GM19463 (cell line): ENCODE measurements at regions not wholly inside any gene's neighbourhood (a gene's known extent, or its start where the extent isn't known, plus 50 kb on each side); places are given as distances from the start of the nearest gene placed in this dataset.
"Not testable (repeated sequence)": the region's sequence is repeated elsewhere in the genome, so short reads cannot be mapped to it uniquely, and the experiment has no call there.

Source experiments
- ATAC-seq: cut with Tn5 transposase; IDR thresholded peaks from one replicate; pipeline ENCODE4 v1.9.1; 2021; ENCODE audit warnings: mild to moderate bottlenecking, moderate library complexity; ENCODE audit not compliant: unreplicated experiment

DNA sequence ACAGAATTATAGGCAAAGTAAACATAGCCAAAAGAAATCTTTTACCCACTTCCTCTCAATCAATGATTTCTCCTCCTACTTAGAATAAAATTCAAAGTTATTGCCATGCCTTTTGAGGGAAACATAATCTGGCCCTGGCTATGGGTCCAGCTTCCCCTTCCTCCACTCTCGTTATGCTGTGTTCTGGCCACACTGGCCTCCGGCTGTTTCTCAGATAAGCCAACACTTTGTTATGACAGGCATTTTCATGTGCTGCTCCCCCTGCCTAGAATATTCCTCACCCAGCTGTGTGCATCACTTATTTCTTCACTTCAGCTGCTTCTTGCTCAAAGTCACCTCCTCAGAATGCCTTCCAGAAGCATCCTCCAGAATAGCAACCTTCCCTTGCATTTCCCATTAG is 386.6 kb upstream of the AADAT start:
- no peak for ATAC-seq

DNA sequence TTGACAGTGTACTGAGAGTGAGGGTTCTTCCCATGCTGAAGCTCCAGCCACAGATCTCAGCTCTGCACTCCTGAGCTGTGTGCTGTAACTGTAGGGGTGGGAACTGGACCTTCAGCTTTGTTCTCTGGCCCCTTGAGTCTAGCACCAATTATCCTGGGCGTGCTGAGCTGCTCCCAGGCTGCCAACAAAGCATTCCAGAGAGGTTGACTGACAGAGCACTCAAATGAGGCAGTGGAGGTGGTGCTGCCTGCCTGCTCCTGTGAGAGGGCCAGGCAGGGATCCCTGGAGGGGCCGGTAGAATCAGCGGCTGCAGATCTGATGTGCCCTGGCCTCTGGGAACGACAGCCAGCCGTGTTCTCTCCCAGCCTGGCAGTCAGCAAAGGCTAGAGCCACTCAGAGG is 375.7 kb upstream of the AADAT start:
- ATAC-seq: no peak

DNA sequence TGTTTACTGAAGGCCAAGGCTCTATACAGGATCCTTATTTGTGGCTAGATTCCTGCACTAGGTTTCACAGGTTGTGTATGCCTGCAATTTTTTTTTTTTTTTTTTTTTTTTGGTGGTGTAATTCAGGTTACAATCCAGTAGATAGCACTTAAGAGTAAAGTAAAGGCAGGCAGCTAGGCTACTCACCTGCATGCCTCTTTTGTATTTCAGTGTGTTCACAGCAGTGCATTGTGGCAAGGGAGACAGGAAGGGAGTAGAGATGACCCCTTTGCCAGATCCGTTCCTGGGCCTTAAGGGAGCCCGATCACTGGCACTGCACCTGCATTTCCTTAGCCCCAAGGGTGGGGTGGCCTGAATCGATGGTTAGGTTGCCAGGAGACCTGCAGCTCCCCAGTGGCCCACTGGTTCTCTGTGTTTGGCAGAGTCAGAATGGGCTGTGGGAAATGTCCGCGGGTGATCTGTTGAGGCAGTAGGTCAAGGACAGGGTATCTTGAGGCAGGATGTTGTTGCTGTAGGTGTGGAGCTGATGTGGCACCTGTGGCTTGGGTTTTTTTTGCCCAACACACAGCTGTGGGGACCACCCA is 374.9 kb upstream of the AADAT start:
- no peak for ATAC-seq

GRCh38 chr4:170446782-170447181 is 357.0 kb upstream of the AADAT start:
- no peak for ATAC-seq

DNA sequence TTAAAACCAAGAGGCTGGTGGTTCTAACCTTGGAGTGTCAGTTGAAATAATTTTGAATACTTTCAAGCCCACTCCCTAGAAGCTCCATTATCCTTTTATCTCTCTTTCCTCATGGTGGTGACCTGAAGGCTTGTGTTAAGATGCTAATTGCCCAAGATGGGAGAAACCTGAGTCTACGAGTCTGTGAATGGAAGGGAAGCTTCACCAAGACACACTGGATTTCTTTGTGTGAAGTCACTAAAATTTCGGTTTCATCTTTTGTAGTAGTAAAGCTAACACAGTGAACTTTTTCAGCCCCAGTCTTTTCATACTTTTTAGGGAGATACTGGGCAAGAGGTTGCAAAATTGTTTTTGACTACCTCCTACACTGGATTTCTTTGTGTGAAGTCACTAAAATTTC is 351.4 kb upstream of the AADAT start:
- not testable (repeated sequence) for ATAC-seq

DNA sequence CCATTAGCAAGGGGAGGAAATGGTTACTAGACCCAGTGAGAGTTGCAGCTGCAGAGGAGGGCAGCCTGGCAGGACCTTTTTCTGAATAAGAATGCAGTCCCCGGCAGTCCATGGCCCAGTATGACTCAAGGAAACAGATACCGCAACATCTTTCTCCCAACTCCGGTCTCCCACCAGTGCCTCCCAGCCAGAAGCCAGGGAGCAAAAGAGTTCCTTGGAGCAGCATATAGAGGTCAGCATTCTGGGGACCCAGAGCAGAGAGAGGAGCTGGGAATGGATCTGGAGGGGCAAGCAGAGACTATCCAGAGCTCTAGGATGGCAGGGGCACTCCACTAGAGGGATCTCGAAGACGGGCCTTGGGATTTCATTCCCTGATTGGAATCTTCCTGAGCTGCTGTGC is 339.2 kb upstream of the AADAT start:
- no peak for ATAC-seq

DNA sequence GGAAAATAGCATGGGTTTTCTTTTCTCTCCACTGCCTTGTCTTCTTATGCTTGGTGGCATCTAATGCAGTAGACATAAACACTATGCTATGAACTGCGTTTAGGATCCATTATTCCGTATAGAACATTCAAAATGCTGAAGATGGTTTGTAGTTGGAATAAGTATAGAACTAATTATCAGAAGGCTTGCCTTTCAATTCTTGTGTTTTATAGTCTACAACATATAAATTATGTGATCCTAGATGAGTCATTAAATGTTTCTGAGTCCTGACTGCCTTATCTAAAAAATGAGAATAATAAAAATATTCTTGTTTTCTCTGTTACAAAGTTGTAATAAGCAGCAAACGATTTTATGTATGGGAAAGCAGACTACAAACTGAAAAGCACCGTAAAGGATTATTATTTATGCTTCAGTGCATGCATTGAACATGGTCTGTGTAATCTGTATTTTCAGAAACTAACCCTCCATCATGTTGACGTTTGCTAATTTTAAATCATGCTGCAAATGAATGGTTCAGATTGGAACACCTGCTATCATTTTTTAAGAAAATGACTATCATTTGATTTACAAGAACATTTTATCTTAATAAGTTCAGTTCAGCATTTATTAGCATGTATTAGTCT is 335.9 kb upstream of the AADAT start:
- ATAC-seq: no peak

DNA sequence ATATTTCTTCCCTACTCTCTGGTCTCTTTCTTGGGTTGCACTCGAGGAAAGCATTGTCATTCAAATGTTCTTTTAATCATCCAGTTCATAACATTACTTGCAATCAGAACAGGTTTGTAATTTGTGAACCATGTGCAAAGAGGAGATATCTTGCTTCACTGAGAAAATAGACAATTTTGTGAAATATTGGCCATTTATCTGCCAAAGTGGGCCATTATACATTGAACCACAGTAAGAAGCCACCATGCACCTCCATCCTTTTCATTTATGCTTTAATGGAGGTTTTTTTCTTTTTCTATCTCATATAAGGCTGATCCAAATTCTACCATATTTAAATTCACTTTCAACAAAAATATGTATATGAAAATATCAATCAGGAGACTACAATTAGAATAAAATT is 335.3 kb upstream of the AADAT start:
- no peak for ATAC-seq

DNA sequence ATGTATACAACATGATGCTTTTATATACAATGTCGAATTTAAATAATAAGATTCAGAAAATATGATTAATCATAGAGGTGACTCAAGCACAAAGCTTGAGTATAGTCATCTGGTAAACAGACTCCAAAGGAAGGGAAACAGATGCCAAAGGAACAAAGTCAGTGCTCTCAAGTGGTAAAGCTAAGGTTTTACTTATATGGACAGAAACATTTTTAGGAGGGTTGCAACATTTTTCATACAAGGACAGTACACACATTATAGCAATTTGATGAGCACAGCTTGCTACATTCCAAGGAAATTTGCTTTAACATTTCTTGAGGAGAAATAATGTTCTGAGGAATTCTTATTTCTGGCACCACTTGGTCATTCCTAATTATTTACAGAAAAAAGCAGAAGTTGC is 333.4 kb upstream of the AADAT start:
- no peak for ATAC-seq

GRCh38 chr4:170420255-170420693 is 330.5 kb upstream of the AADAT start:
- peak; percentile 91 for ATAC-seq

GRCh38 chr4:170414961-170415360 is 325.2 kb upstream of the AADAT start:
- ATAC-seq: no peak

DNA sequence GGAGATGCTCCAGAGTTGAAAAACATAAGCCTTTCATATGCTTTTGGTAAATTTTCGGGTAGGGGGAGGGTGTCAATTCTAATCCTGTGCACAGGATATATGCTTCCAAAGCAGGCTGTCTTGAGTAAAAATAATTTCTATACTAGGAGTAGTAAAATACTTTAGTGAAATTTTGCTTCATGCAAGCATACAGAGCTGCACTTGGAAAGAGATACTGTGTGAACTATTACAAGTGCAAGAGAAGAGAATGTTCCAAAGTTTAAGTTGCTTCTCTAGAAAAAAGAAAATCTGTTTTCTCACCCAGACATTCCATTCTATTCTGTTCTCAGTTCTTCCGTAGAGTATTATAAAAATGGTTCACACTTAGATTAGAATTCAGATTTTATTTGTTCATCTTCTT is 324.6 kb upstream of the AADAT start:
- ATAC-seq: no peak

GRCh38 chr4:170413951-170414350 is 324.2 kb upstream of the AADAT start:
- ATAC-seq: no peak

DNA sequence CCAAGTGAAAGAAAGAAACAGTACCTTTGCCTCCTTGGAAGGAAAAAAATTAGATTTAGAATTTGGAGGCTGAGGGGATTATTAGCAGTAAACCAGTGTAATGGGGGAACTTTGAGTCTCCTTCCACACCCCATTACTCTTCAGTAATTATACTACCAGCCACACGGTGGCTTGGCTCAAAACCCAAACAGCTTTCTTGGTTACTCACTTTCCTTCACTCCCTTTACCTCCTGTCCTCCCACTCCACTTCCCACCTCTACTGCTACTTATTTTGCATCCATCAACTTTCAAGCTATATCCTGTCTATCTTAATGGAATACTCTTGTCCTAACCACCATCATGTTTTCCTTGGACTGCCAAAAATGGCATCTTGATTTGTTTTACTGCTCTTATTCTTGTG is 310.6 kb upstream of the AADAT start:
- peak; percentile 41 for ATAC-seq

- ATAC-seq: no peak
These were observed 310.0 kb upstream of the AADAT start for GRCh38 chr4:170399581-170400293.

DNA sequence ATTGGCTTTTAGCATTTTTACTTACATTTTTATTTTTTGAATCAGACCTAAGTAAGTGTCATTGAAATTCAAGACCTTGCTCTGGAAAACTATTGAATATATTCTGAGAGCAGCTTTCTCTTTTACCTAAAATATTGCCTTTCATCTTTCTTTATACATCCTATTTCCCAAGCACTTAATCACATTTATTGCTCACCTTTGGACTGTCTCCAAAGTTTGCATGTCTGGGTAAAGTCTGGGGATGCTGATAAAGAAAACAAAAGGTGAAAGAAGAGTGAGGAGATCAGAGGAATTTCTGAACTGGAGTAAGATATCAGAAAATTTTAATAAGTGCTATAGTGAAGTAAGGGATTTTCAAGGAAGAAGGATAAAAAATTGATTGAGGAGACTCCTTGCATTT is 308.5 kb upstream of the AADAT start:
- ATAC-seq: no peak

DNA sequence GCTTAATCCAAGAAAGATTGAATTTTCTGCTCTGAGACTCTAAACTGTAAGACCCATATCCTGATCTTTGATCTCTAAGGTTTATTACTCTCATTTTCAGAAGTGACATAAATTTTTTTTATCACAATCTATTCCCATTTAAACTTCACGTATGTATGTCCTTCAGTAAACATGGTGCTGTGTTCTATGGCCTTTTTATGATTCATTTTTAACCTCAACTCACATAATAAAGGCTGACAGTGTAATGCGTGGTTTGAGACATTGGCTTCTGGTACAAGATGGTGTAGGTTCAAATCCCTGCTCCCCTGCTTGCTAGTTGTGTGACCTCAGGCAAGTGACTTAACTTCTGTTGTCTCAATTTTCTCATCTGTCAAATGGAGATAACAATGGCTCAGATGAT is 306.0 kb upstream of the AADAT start:
- no peak for ATAC-seq

- no peak for ATAC-seq
These were observed 301.4 kb upstream of the AADAT start for GRCh38 chr4:170391066-170391740.

DNA sequence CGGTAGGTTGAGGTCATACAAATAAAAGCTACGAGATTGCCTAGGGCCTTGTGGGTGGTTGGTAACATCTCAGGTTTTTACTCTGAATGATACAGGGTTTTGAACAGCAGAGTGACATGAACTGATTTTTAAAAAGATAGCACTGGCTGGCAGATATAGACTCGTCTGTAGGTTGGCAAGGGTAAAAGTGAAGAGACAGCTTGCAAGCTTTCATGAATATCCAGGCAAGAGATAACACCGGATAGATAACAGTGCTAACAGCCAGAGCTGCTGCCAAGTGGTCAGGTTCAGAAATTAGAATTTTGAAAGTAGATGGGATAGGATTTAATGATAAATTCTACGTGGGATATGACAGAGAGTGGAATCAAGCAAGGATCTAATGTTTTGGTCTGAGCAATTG is 299.7 kb upstream of the AADAT start:
- ATAC-seq: no peak

DNA sequence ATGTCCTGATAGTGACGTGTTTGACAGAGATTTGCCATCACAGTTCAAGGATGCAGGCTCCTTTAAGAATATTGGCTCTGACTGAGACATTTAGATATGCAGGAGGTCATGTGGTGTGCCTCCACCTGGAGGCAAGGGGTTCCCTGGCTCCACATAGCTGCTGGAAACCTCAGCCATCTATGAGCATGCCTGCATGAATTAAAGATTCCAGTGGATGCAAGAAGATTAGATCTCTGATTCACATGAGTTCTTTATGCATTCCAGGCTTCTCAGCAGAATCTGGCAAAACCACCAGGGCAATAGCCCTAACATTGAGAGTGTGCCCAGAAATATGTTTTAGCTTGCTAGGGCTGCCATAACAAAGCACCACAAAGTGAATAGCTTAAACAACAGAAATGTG is 298.5 kb upstream of the AADAT start:
- no peak for ATAC-seq

DNA sequence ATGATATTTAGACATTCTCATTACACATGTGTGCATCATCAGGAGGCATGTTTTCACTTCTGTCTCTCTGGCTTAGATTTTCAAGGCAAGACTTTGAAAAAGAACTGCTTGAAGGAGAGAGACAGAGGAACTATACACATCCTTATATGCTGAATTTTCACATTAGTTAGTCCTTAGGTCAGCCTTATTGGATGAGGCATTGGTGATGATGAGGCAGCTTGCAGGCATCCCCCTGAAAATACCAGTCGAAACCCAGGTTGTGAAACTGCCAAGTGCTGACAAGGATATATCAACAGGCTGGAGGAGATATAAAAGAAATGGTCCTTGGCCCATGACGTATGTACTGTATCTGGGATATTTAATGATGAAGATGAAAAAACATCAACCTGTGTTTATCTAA is 297.2 kb upstream of the AADAT start:
- no peak for ATAC-seq

- ATAC-seq: no peak
These were observed 296.8 kb upstream of the AADAT start for GRCh38 chr4:170386511-170386910.
